ENCODE measurements at regions not wholly inside any gene's neighbourhood (a gene's known extent, or its start where the extent isn't known, plus 50 kb on each side); places are given as distances from the start of the nearest gene placed in this dataset.
"Not testable (repeated sequence)": the region's sequence is repeated elsewhere in the genome, so short reads cannot be mapped to it uniquely, and the experiment has no call there.

- DNase-seq: no peak
These were observed 139.2 kb downstream of the PCDH18 start for GRCh38 chr4:137393044-137393443.

- DNase-seq: no peak
These were observed 141.6 kb downstream of the PCDH18 start for GRCh38 chr4:137390707-137391106.

- no peak for DNase-seq
These were observed 142.3 kb downstream of the PCDH18 start for GRCh38 chr4:137389911-137390520.

GRCh38 chr4:137387924-137388323 lies 144.4 kb downstream of the PCDH18 start:
- DNase-seq: no peak

- DNase-seq: no peak
These were observed 147.8 kb downstream of the PCDH18 start for GRCh38 chr4:137384476-137384875.

GRCh38 chr4:137378821-137379220 lies 153.5 kb downstream of the PCDH18 start:
- no peak for DNase-seq

- no peak for DNase-seq
These were observed 153.9 kb downstream of the PCDH18 start for GRCh38 chr4:137378393-137378792.

- DNase-seq: no peak
These were observed 156.0 kb downstream of the PCDH18 start for GRCh38 chr4:137376312-137376711.

- DNase-seq: no peak
These were observed 157.0 kb downstream of the PCDH18 start for GRCh38 chr4:137375111-137375850.

GRCh38 chr4:137370679-137371078 lies 161.6 kb downstream of the PCDH18 start:
- DNase-seq: no peak

- no peak for DNase-seq
These were observed 162.1 kb downstream of the PCDH18 start for GRCh38 chr4:137370206-137370633.

- no peak for DNase-seq
These were observed 164.7 kb downstream of the PCDH18 start for GRCh38 chr4:137367620-137368019.

- no peak for DNase-seq
These were observed 168.8 kb downstream of the PCDH18 start for GRCh38 chr4:137363496-137363895.

- DNase-seq: no peak
These were observed 170.4 kb downstream of the PCDH18 start for GRCh38 chr4:137361756-137362470.

- DNase-seq: no peak
These were observed 171.5 kb downstream of the PCDH18 start for GRCh38 chr4:137360761-137361160.

- no peak for DNase-seq
These were observed 172.5 kb downstream of the PCDH18 start for GRCh38 chr4:137359691-137360315.

- not testable (repeated sequence) for DNase-seq
These were observed 177.7 kb downstream of the PCDH18 start for GRCh38 chr4:137354562-137354961.

GRCh38 chr4:137347371-137347770 lies 184.9 kb downstream of the PCDH18 start:
- DNase-seq: no peak

GRCh38 chr4:137345597-137345996 lies 186.7 kb downstream of the PCDH18 start:
- DNase-seq: no peak

- DNase-seq: no peak
These were observed 189.1 kb downstream of the PCDH18 start for GRCh38 chr4:137343221-137343620.

- DNase-seq: no peak
These were observed 199.3 kb downstream of the PCDH18 start for GRCh38 chr4:137333031-137333430.

- no peak for DNase-seq
These were observed 220.0 kb downstream of the PCDH18 start for GRCh38 chr4:137312257-137312656.

All from CD4-positive, alpha-beta T cell treated with Interleukin-12 subunit alpha and Interleukin-12 subunit beta, for 1 hour (primary cell).